Caco-2 (cell line): ENCODE measurements at regions not wholly inside any gene's neighbourhood (a gene's known extent, or its start where the extent isn't known, plus 50 kb on each side); places are given as distances from the start of the nearest gene placed in this dataset.

ENCODE experiments used
- BruUV-seq: library from RNA; stranded (reverse); fragments of 400-500 nt; replicated peaks from 2 replicates; lab custom pipeline; 2021; lab: Mats Ljungman, UMichigan
- CTCF ChIA-PET: fragments of 300-600 bp; sonication (Branson Sonifier 250); formaldehyde crosslinking; loops from one replicate; lab custom pipeline; 2022; ENCODE audit warnings: antibody characterized with exemption; lab: Charles Lee
- POLR2A ChIA-PET: fragments of 300-600 bp; sonication (Branson Sonifier 250); formaldehyde crosslinking; loops from one replicate; lab custom pipeline; 2022; ENCODE audit warnings: antibody characterized with exemption; lab: Charles Lee
- DNase-seq, 2 experiments: peaks; one replicate each; pipeline versions ENCODE4 v3.0.0 to v3.0.0-alpha.2; 2020 to 2022
- H3K27me3 ChIP-seq: replicated peaks from 2 replicates; pipeline ENCODE4 v1.6.0; 2011; ENCODE audit warnings: low read length; ENCODE audit not compliant: control insufficient read depth, insufficient read depth
- H3K36me3 ChIP-seq: 2 replicates; pipeline ENCODE4 v1.5.1; 2011; ENCODE audit warnings: low read length; ENCODE audit not compliant: control insufficient read depth, insufficient read depth
- H3K4me1 ChIP-seq: fragments of 250-450 bp; sonication (Bioruptor Pico); 2 replicates; pipeline ENCODE4 v1.5.1; 2020; ENCODE audit warnings: mild to moderate bottlenecking
- H3K4me3 ChIP-seq: 2 replicates; pipeline ENCODE4 v1.5.1; 2011; ENCODE audit warnings: low read depth, mild to moderate bottlenecking, control low read depth, low read length
- H3K9me3 ChIP-seq: fragments of 250-450 bp; sonication (Bioruptor Pico); 2 replicates; pipeline ENCODE4 v1.5.1; 2020; ENCODE audit warnings: mild to moderate bottlenecking, moderate library complexity
- H3K27ac Mint-ChIP-seq: one replicate; pipeline ENCODE4 v1.8.0; 2022; ENCODE audit warnings: mixed read lengths; ENCODE audit not compliant: unreplicated experiment
- H3K27me3 Mint-ChIP-seq: one replicate; pipeline ENCODE4 v1.8.0; 2022; ENCODE audit warnings: mixed read lengths; ENCODE audit not compliant: insufficient read depth, unreplicated experiment
- H3K36me3 Mint-ChIP-seq: one replicate; pipeline ENCODE4 v1.8.0; 2022; ENCODE audit warnings: mild to moderate bottlenecking, mixed read lengths; ENCODE audit not compliant: insufficient read depth, unreplicated experiment
- H3K4me1 Mint-ChIP-seq: one replicate; pipeline ENCODE4 v1.8.0; 2022; ENCODE audit warnings: low read depth, mixed read lengths; ENCODE audit not compliant: unreplicated experiment
- H3K4me3 Mint-ChIP-seq: one replicate; pipeline ENCODE4 v1.8.0; 2022; ENCODE audit warnings: mild to moderate bottlenecking, moderate library complexity, mixed read lengths; ENCODE audit not compliant: unreplicated experiment
- H3K9me3 Mint-ChIP-seq: one replicate; pipeline ENCODE4 v1.8.0; 2022; ENCODE audit warnings: mixed read lengths; ENCODE audit not compliant: unreplicated experiment
- intact Hi-C: fragments of 100-400 bp; cut with micrococcal nuclease; formaldehyde crosslinking; loops from one replicate; pipeline ENCODE4 v1.10.0; 2022; ENCODE audit not compliant: unreplicated experiment
- TF ChIP-seq, protein P1 (sequence below), 2 experiments: fragments of 200-600 bp in 1 of 2; IDR thresholded peaks; 1 replicate in 1 of 2; 2 replicates in 1 of 2; pipeline versions ENCODE4 v1.5.1 to v1.8.0; 2011 to 2022; ENCODE audit warnings: antibody characterized with exemption in 1 of 2, control low read depth in 1 of 2, inconsistent platforms in 1 of 2, low read depth in 1 of 2, low read length in 1 of 2, mild to moderate bottlenecking in 1 of 2, moderate library complexity in 1 of 2; ENCODE audit not compliant: insufficient read depth in 1 of 2, severe bottlenecking in 1 of 2, unreplicated experiment in 1 of 2

DNA sequence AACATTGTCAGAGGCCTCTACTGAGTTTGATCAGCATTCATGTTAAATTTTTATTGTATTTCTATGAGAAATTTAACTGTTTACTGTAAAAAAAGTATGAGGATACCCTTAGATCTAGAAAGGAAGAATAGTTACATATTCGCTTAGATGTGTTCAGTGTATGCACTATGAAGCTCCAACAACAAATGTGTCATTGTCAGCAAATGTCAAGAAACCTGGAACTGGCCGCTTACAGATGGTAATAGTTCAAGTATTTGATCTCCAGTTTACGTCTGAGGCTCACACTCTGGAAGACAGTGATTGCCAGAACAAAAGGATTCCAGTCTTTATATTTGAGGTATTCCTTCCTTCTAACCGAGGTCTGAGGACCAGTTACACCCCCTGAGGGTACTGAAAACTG, 921.2 kb upstream of the LRRTM1 start:
- no peaks in the 10 kb centered on the region for H3K27me3 ChIP-seq
- no peaks in the 10 kb centered on the region for H3K9me3 ChIP-seq
- no peaks in the 10 kb centered on the region for H3K4me1 ChIP-seq
- no peaks in the 10 kb centered on the region for H3K4me1 Mint-ChIP-seq
- BruUV-seq = no TSS peak
- H3K9me3 Mint-ChIP-seq = no peaks in the 10 kb centered on the region
- H3K36me3 ChIP-seq = no peaks in the 10 kb centered on the region
- H3K27me3 Mint-ChIP-seq = peaks cover 3% of the 10 kb centered on the region
- H3K4me3 ChIP-seq = no peak overlapping the region
- no peak overlapping the region for H3K27ac Mint-ChIP-seq
- ChIA-PET POLR2A (no interaction called here), CTCF (no interaction called here)
- TF ChIP-seq, protein P1, sequence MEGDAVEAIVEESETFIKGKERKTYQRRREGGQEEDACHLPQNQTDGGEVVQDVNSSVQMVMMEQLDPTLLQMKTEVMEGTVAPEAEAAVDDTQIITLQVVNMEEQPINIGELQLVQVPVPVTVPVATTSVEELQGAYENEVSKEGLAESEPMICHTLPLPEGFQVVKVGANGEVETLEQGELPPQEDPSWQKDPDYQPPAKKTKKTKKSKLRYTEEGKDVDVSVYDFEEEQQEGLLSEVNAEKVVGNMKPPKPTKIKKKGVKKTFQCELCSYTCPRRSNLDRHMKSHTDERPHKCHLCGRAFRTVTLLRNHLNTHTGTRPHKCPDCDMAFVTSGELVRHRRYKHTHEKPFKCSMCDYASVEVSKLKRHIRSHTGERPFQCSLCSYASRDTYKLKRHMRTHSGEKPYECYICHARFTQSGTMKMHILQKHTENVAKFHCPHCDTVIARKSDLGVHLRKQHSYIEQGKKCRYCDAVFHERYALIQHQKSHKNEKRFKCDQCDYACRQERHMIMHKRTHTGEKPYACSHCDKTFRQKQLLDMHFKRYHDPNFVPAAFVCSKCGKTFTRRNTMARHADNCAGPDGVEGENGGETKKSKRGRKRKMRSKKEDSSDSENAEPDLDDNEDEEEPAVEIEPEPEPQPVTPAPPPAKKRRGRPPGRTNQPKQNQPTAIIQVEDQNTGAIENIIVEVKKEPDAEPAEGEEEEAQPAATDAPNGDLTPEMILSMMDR (IDR thresholded peaks at IDR 0.05; ENCODE audit: insufficient read depth in 1 of 2, low read depth in 1 of 2, low read length in 1 of 2, severe bottlenecking in 1 of 2, unreplicated experiment in 1 of 2) = no peak
- DNase-seq = no peak
- H3K36me3 Mint-ChIP-seq = no peaks in the 10 kb centered on the region
- H3K4me3 Mint-ChIP-seq = no peak overlapping the region
- intact Hi-C loops = no loop called here

DNA sequence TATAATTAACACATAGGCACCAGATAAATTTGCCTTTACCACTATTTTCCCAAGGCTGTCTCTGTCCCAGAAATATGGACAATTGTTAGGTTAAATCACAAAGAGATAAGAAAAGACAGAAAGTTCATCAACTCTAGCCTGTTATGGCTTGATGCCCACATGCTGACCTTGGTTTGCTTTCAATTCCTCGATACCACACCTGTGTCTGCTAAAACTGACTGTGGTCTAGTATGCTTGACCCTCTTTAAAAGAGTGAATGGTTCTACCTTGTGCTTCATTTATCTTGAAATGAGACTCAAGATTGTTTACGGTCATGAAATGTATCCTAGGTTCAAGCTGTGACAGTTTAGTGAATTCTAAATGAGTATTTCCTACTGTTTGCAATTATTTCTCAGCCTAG, 909.0 kb upstream of the LRRTM1 start:
- BruUV-seq = no TSS peak
- Histone ChIP-seq H3K36me3 (no peaks in the 10 kb centered on the region), H3K9me3 (no peaks in the 10 kb centered on the region), H3K27me3 (no peaks in the 10 kb centered on the region), H3K4me1 (no peaks in the 10 kb centered on the region), H3K4me3 (no peak overlapping the region)
- DNase-seq = no peak
- H3K36me3 Mint-ChIP-seq = no peaks in the 10 kb centered on the region
- no peaks in the 10 kb centered on the region for H3K4me1 Mint-ChIP-seq
- H3K4me3 Mint-ChIP-seq = no peak overlapping the region
- no peaks in the 10 kb centered on the region for H3K27me3 Mint-ChIP-seq
- no peak overlapping the region for H3K27ac Mint-ChIP-seq
- ChIA-PET CTCF (no interaction called here), POLR2A (no interaction called here)
- intact Hi-C loops = no loop called here
- no peaks in the 10 kb centered on the region for H3K9me3 Mint-ChIP-seq
- TF ChIP-seq, protein P1 (IDR thresholded peaks at IDR 0.05; ENCODE audit: insufficient read depth in 1 of 2, low read depth in 1 of 2, low read length in 1 of 2, severe bottlenecking in 1 of 2, unreplicated experiment in 1 of 2) = no peak

DNA sequence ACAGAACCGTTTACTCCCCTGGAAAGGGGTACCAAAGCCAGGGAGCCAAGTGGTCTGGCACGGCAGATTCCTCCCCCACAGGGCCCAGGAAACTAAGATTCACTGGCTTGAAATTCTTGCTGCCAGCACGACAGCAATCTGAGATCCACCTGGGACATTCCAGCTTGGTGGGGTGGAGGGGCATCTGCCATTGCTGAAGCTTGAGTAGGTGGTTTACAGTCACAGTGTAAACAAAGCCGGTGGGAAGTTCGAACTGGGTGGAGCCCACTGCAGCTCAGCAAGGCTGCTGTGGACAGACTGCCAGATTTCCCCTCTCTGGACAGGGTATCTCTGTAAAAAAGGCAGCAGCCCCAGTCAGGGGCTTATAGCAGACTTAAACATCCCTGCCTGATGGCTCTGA, 901.7 kb upstream of the LRRTM1 start:
- H3K9me3 Mint-ChIP-seq = no peaks in the 10 kb centered on the region
- peaks cover 3% of the 10 kb centered on the region; the same call in 1 of the 2 replicates for H3K9me3 ChIP-seq
- TF ChIP-seq, protein P1 (IDR thresholded peaks at IDR 0.05; ENCODE audit: insufficient read depth in 1 of 2, low read depth in 1 of 2, low read length in 1 of 2, severe bottlenecking in 1 of 2, unreplicated experiment in 1 of 2) = no peak
- ChIA-PET CTCF (no interaction called here), POLR2A (no interaction called here)
- H3K27ac Mint-ChIP-seq = no peak overlapping the region
- no peak overlapping the region for H3K4me3 ChIP-seq
- peaks cover 4% of the 10 kb centered on the region for H3K27me3 Mint-ChIP-seq
- no peaks in the 10 kb centered on the region for H3K36me3 Mint-ChIP-seq
- no peaks in the 10 kb centered on the region for H3K27me3 ChIP-seq
- intact Hi-C loops = no loop called here
- no peaks in the 10 kb centered on the region for H3K4me1 Mint-ChIP-seq
- no TSS peak for BruUV-seq
- DNase-seq = no peak
- no peaks in the 10 kb centered on the region for H3K4me1 ChIP-seq
- no peaks in the 10 kb centered on the region for H3K36me3 ChIP-seq
- H3K4me3 Mint-ChIP-seq = no peak overlapping the region
